ENCODE measurements at regions not wholly inside any gene's neighbourhood (a gene's known extent, or its start where the extent isn't known, plus 50 kb on each side); places are given as distances from the start of the nearest gene placed in this dataset.

- peaks cover 3% of the 10 kb centered on the region for H3K9me3 Mint-ChIP-seq
- CTCF ChIA-PET: no interaction called here
- intact Hi-C loops (cut with DNase I, micrococcal nuclease): no loop called here
- peaks cover 3 to 9% of the 10 kb centered on the region in 2 experiments for H3K9me3 ChIP-seq (ENCODE audit: control insufficient read depth in 1 of 2, insufficient read depth in 1 of 2, low read length in 2 of 2)
- POLR2A ChIA-PET: no interaction called here
- no peaks in the 10 kb centered on the region for H3K27me3 ChIP-seq (ENCODE audit: control insufficient read depth in 1 of 2, insufficient read depth in 2 of 2, low read length in 2 of 2)
- no peak for TF ChIP-seq CTCF (IDR thresholded peaks at IDR 0.05)
- H3K27ac Mint-ChIP-seq: no peak overlapping the region
- H3K36me3 ChIP-seq (ENCODE audit: insufficient read depth, low read length): no peaks in the 10 kb centered on the region
- no peak for DNase-seq
- H3K4me1 ChIP-seq (ENCODE audit: insufficient read depth, low read length): no peaks in the 10 kb centered on the region
- H3K27me3 Mint-ChIP-seq: no peaks in the 10 kb centered on the region
- H3K4me1 Mint-ChIP-seq (ENCODE audit: low read depth): no peaks in the 10 kb centered on the region
- ATAC-seq (ENCODE audit: poor library complexity): no peak
- no peaks in the 10 kb centered on the region for H3K36me3 Mint-ChIP-seq (ENCODE audit: low read depth)
- H3K27ac ChIP-seq (ENCODE audit: low read depth in 1 of 2, low read length in 2 of 2): no peak overlapping the region
- no peak overlapping the region for H3K4me3 ChIP-seq (ENCODE audit: low read length)
- no peak overlapping the region for H3K4me3 Mint-ChIP-seq
These were observed 1025.7 kb downstream of the GRM8 start for GRCh38 chr7:126227055-126227454.

- peaks cover 11% of the 10 kb centered on the region for H3K9me3 Mint-ChIP-seq
- ChIA-PET POLR2A (no interaction called here), CTCF (no interaction called here)
- Histone ChIP-seq H3K9me3 (ENCODE audit: control insufficient read depth in 1 of 2, insufficient read depth in 1 of 2, low read length in 2 of 2) (peaks cover 3 to 9% of the 10 kb centered on the region in 2 experiments), H3K4me3 (ENCODE audit: low read length) (no peak overlapping the region), H3K4me1 (ENCODE audit: insufficient read depth, low read length) (no peaks in the 10 kb centered on the region), H3K27ac (ENCODE audit: low read depth in 1 of 2, low read length in 2 of 2) (no peak overlapping the region), H3K36me3 (ENCODE audit: insufficient read depth, low read length) (no peaks in the 10 kb centered on the region), H3K27me3 (ENCODE audit: control insufficient read depth in 1 of 2, insufficient read depth in 2 of 2, low read length in 2 of 2) (no peaks in the 10 kb centered on the region)
- no peaks in the 10 kb centered on the region for H3K36me3 Mint-ChIP-seq (ENCODE audit: low read depth)
- no peaks in the 10 kb centered on the region for H3K4me1 Mint-ChIP-seq (ENCODE audit: low read depth)
- no peaks in the 10 kb centered on the region for H3K27me3 Mint-ChIP-seq
- no peak overlapping the region for H3K27ac Mint-ChIP-seq
- no peak for ATAC-seq (ENCODE audit: poor library complexity)
- intact Hi-C loops (cut with DNase I, micrococcal nuclease): no loop called here
- DNase-seq: no peak
- no peak overlapping the region for H3K4me3 Mint-ChIP-seq
- TF ChIP-seq CTCF (IDR thresholded peaks at IDR 0.05): no peak
These were observed 1029.0 kb downstream of the GRM8 start for GRCh38 chr7:126223729-126224128.

- ATAC-seq (ENCODE audit: poor library complexity) (no peak), DNase-seq (no peak)
- Histone ChIP-seq H3K4me1 (ENCODE audit: insufficient read depth, low read length) (no peaks in the 10 kb centered on the region), H3K9me3 (ENCODE audit: control insufficient read depth in 1 of 2, insufficient read depth in 1 of 2, low read length in 2 of 2) (peaks cover 3 to 9% of the 10 kb centered on the region in 2 experiments), H3K4me3 (ENCODE audit: low read length) (no peak overlapping the region), H3K27ac (ENCODE audit: low read depth in 1 of 2, low read length in 2 of 2) (no peak overlapping the region), H3K27me3 (ENCODE audit: control insufficient read depth in 1 of 2, insufficient read depth in 2 of 2, low read length in 2 of 2) (no peaks in the 10 kb centered on the region), H3K36me3 (ENCODE audit: insufficient read depth, low read length) (no peaks in the 10 kb centered on the region)
- Mint-ChIP-seq H3K27me3 (no peaks in the 10 kb centered on the region), H3K4me3 (no peak overlapping the region), H3K4me1 (ENCODE audit: low read depth) (no peaks in the 10 kb centered on the region), H3K27ac (no peak overlapping the region), H3K36me3 (ENCODE audit: low read depth) (no peaks in the 10 kb centered on the region), H3K9me3 (peaks cover 11% of the 10 kb centered on the region)
- intact Hi-C loops (cut with DNase I, micrococcal nuclease): no loop called here
- ChIA-PET POLR2A (no interaction called here), CTCF (no interaction called here)
- no peak for TF ChIP-seq CTCF (IDR thresholded peaks at IDR 0.05)
These were observed 1030.0 kb downstream of the GRM8 start for GRCh38 chr7:126222782-126223181.

All from CD4-positive, alpha-beta T cell (primary cell).